Mesothelial cell of epicardium (in vitro differentiated cells): ENCODE measurements at regions not wholly inside any gene's neighbourhood (a gene's known extent, or its start where the extent isn't known, plus 50 kb on each side); places are given as distances from the start of the nearest gene placed in this dataset.

Source experiments
- DNase-seq, 2 experiments: peaks; one replicate each; pipeline ENCODE4 v3.0.0; 2021; ENCODE audit warnings: low spot score in 2 of 2; ENCODE audit not compliant: unreplicated experiment in 2 of 2
- H3K27ac Mint-ChIP-seq: 2 replicates; pipeline ENCODE4 v1.8.0; 2021; ENCODE audit warnings: mixed read lengths
- H3K27me3 Mint-ChIP-seq: 2 replicates; pipeline ENCODE4 v1.8.0; 2021; ENCODE audit warnings: low read depth, mixed read lengths
- H3K36me3 Mint-ChIP-seq: 2 replicates; pipeline ENCODE4 v1.8.0; 2021; ENCODE audit warnings: mixed read lengths
- H3K4me1 Mint-ChIP-seq: 2 replicates; pipeline ENCODE4 v1.8.0; 2021; ENCODE audit warnings: mixed read lengths
- H3K4me3 Mint-ChIP-seq: 2 replicates; pipeline ENCODE4 v1.8.0; 2021; ENCODE audit warnings: mild to moderate bottlenecking, moderate library complexity, mixed read lengths
- H3K9me3 Mint-ChIP-seq: 2 replicates; pipeline ENCODE4 v1.8.0; 2021; ENCODE audit warnings: mixed read lengths
- CTCF ChIP-seq: fragments of 200-600 bp; sonication (generic); IDR thresholded peaks from one replicate; pipeline ENCODE4 v1.5.0; 2021; ENCODE audit warnings: antibody characterized with exemption; ENCODE audit not compliant: unreplicated experiment

DNA sequence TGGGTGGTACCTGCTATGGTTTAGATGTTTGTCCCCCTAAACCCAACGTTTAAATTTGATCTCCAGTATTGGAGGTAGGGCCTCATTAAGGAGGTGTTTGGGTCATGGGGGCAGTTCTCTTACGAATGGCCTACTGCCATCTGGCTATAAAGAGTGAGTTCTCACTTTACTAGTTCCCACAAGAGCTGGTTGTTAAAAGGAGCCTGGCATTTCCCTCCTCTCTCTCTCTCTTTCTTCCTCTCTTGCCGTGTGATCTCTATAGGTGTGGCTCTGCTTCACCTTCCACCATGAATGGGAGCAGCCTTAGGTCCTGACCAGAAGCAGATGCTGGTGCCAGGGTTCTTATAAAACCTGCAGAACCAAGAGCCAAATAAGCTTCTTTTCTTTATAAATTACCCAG is 193.2 kb upstream of the CDH6 start:
- Mint-ChIP-seq H3K27ac (no peak overlapping the region), H3K36me3 (no peaks in the 10 kb centered on the region), H3K27me3 (no peaks in the 10 kb centered on the region)

GRCh38 chr5:30997681-30998080 is 195.8 kb upstream of the CDH6 start:
- H3K4me1 Mint-ChIP-seq: no peaks in the 10 kb centered on the region
- no peak overlapping the region for H3K4me3 Mint-ChIP-seq
- peaks cover 5% of the 10 kb centered on the region for H3K9me3 Mint-ChIP-seq
- DNase-seq: no peak
- H3K36me3 Mint-ChIP-seq: no peaks in the 10 kb centered on the region
- no peaks in the 10 kb centered on the region for H3K27me3 Mint-ChIP-seq
- TF ChIP-seq CTCF: no peak
- no peak overlapping the region for H3K27ac Mint-ChIP-seq

More for the DNA sequence above, 193.2 kb upstream of the CDH6 start:
- no peak for DNase-seq
- H3K4me1 Mint-ChIP-seq: no peaks in the 10 kb centered on the region
- H3K4me3 Mint-ChIP-seq: no peak overlapping the region
- H3K9me3 Mint-ChIP-seq: peaks cover 21% of the 10 kb centered on the region
- TF ChIP-seq CTCF: no peak

DNA sequence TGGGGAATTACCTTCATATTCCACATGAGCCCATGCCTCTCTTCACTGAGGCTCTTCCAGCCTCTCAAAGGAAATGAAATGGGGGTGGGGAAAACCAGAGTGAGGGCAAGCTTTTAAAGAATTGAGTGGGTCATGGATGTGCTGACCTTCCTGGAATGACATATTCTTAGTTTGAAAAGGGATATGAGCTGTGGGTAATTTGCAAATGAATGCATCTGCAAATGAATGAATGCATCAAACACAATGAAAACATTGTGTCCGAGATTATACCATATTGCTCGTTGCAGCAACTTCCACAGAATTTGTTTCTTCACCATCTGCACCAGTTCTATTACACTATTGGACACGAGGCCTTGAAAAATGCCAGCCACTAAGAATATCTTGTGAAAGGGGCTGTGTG is 198.6 kb upstream of the CDH6 start:
- H3K4me1 Mint-ChIP-seq: peaks cover 10% of the 10 kb centered on the region
- no peak for DNase-seq
- H3K27me3 Mint-ChIP-seq: no peaks in the 10 kb centered on the region
- H3K27ac Mint-ChIP-seq: no peak overlapping the region
- TF ChIP-seq CTCF: no peak
- H3K4me3 Mint-ChIP-seq: no peak overlapping the region
- H3K36me3 Mint-ChIP-seq: no peaks in the 10 kb centered on the region
- no peaks in the 10 kb centered on the region for H3K9me3 Mint-ChIP-seq

GRCh38 chr5:30994176-30994575 is 199.3 kb upstream of the CDH6 start:
- Mint-ChIP-seq H3K27ac (no peak overlapping the region), H3K9me3 (no peaks in the 10 kb centered on the region), H3K4me1 (peaks cover 10% of the 10 kb centered on the region), H3K27me3 (no peaks in the 10 kb centered on the region), H3K36me3 (no peaks in the 10 kb centered on the region), H3K4me3 (no peak overlapping the region)
- DNase-seq: no peak
- TF ChIP-seq CTCF: no peak

DNA sequence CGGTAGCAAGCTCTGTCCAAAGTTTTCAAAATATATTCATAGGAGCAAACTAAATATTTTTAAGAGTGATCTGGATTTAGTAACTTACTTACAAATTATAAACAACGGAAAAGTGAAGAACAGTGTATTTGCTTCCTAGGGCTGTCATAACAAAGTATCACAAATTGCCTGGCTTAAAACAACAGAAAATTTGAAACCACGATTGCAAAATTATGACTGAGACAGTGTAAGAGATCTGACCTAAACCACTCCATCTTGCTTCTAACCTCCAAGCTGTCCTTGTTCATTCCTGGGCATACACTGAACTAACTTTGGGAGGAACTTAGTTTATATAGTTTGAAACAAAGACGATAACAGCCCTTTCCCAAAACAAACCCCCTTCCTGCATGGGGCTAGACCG is 202.0 kb upstream of the CDH6 start:
- no peak for TF ChIP-seq CTCF
- H3K27ac Mint-ChIP-seq: no peak overlapping the region
- H3K4me1 Mint-ChIP-seq: peaks cover 10% of the 10 kb centered on the region
- H3K4me3 Mint-ChIP-seq: no peak overlapping the region
- no peaks in the 10 kb centered on the region for H3K36me3 Mint-ChIP-seq
- H3K27me3 Mint-ChIP-seq: no peaks in the 10 kb centered on the region
- no peaks in the 10 kb centered on the region for H3K9me3 Mint-ChIP-seq
- DNase-seq: no peak

DNA sequence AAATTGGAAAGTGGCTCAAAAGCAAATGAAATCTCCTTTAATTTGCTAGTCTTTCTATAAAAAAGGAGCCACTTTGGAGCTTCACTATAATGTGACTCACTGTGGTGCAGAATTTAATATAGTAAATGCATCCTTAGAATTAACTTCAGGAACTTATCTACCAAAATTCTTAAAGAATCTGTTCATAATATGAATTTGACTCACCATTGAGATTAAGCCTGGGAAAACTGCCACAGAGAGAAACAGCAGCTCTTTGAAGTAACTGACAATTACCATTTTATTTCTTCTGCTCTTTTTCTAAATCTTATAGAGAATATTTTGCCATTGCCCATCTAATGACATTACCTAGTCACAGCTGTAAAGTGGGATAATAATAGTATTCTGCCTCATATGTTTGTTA is 211.9 kb upstream of the CDH6 start:
- H3K4me1 Mint-ChIP-seq: no peaks in the 10 kb centered on the region
- no peak overlapping the region for H3K27ac Mint-ChIP-seq
- no peak for DNase-seq
- no peak overlapping the region for H3K4me3 Mint-ChIP-seq
- H3K9me3 Mint-ChIP-seq: no peaks in the 10 kb centered on the region
- peaks cover 5% of the 10 kb centered on the region for H3K27me3 Mint-ChIP-seq
- no peak for TF ChIP-seq CTCF
- H3K36me3 Mint-ChIP-seq: no peaks in the 10 kb centered on the region
